Suprapubic skin (tissue), 4 donors: ENCODE measurements at regions not wholly inside any gene's neighbourhood (a gene's known extent, or its start where the extent isn't known, plus 50 kb on each side); places are given as distances from the start of the nearest gene placed in this dataset.

Source experiments
- DNase-seq, 2 donors: peaks; one replicate each; pipeline ENCODE4 v3.0.0-alpha.2; 2019; ENCODE audit warnings: low spot score in 2 of 2
- H3K27ac ChIP-seq: fragments of 200-600 bp; sonication (generic); one replicate; pipeline ENCODE4 v1.5.1; 2019
- H3K27me3 ChIP-seq: fragments of 200-600 bp; sonication (generic); one replicate; pipeline ENCODE4 v1.5.1; 2019
- H3K36me3 ChIP-seq: fragments of 200-600 bp; sonication (generic); one replicate; pipeline ENCODE4 v1.5.1; 2019
- H3K4me1 ChIP-seq: fragments of 200-600 bp; sonication (generic); one replicate; pipeline ENCODE4 v1.5.1; 2019
- H3K4me3 ChIP-seq: fragments of 200-600 bp; sonication (generic); one replicate; pipeline ENCODE4 v1.5.1; 2019; ENCODE audit warnings: mild to moderate bottlenecking
- H3K9me3 ChIP-seq: fragments of 200-600 bp; sonication (generic); one replicate; pipeline ENCODE4 v1.5.1; 2019
- CTCF ChIP-seq, 2 donors: fragments of 200-600 bp in 1 of 2; fragments of 450-650 bp in 1 of 2; sonication (generic) in 1 of 2; IDR thresholded peaks; one replicate each; pipeline ENCODE4 v1.5.1; 2016 to 2019; ENCODE audit warnings: antibody characterized with exemption in 2 of 2, mild to moderate bottlenecking in 1 of 2, moderate library complexity in 1 of 2
- EP300 ChIP-seq: sonication (generic); formaldehyde crosslinking; IDR thresholded peaks from one replicate; pipeline ENCODE4 v1.6.1; 2017; ENCODE audit warnings: antibody characterized with exemption
- POLR2A ChIP-seq, 2 donors: fragments of 450-650 bp; IDR thresholded peaks; one replicate each; pipeline ENCODE4 v1.6.1; 2017; ENCODE audit warnings: antibody characterized with exemption in 2 of 2, mild to moderate bottlenecking in 2 of 2, moderate library complexity in 2 of 2
- POLR2AphosphoS5 ChIP-seq, 3 donors: sonication (generic); formaldehyde crosslinking; IDR thresholded peaks; one replicate each; pipeline ENCODE4 v1.6.1; 2017; ENCODE audit warnings: antibody characterized with exemption in 3 of 3
- WGBS: methylation state at CpG from one replicate; pipeline ENCODE4 v1.1.5; 2018; 5-methylcytosine and 5-hydroxymethylcytosine counted together

GRCh38 chr7:25611196-25611595 lies 382.9 kb upstream of the NPVF start:
- no peak for DNase-seq
- no peak for TF ChIP-seq EP300
- TF ChIP-seq POLR2A (IDR thresholded peaks at IDR 0.05) = no peak
- no peak for TF ChIP-seq CTCF (IDR thresholded peaks at IDR 0.05)
- no peak for TF ChIP-seq POLR2AphosphoS5 (IDR thresholded peaks at IDR 0.05)
- Histone ChIP-seq H3K4me1 (no peaks in the 10 kb centered on the region), H3K4me3 (no peak overlapping the region), H3K27ac (no peak overlapping the region), H3K36me3 (no peaks in the 10 kb centered on the region), H3K27me3 (no peaks in the 10 kb centered on the region), H3K9me3 (no peaks in the 10 kb centered on the region)
- 90% methylated on average over 4 of the region's 4 CpGs for WGBS

GRCh38 chr7:25613912-25614311 lies 385.6 kb upstream of the NPVF start:
- no peak overlapping the region for H3K27ac ChIP-seq
- WGBS = 66% methylated on average over 4 of the region's 4 CpGs

GRCh38 chr7:25614415-25614814 lies 386.1 kb upstream of the NPVF start:
- H3K27me3 ChIP-seq = no peaks in the 10 kb centered on the region
- H3K4me1 ChIP-seq = no peaks in the 10 kb centered on the region
- H3K36me3 ChIP-seq = no peaks in the 10 kb centered on the region
- 79% methylated on average over 3 of the region's 3 CpGs for WGBS
- no peak for TF ChIP-seq POLR2A (IDR thresholded peaks at IDR 0.05)
- no peak for TF ChIP-seq CTCF (IDR thresholded peaks at IDR 0.05)
- TF ChIP-seq EP300 = no peak
- no peak for TF ChIP-seq POLR2AphosphoS5 (IDR thresholded peaks at IDR 0.05)
- H3K27ac ChIP-seq = no peak overlapping the region
- no peak overlapping the region for H3K4me3 ChIP-seq
- H3K9me3 ChIP-seq = no peaks in the 10 kb centered on the region
- no peak for DNase-seq

More at GRCh38 chr7:25613912-25614311, 385.6 kb upstream of the NPVF start:
- H3K9me3 ChIP-seq = no peaks in the 10 kb centered on the region
- H3K27me3 ChIP-seq = no peaks in the 10 kb centered on the region
- no peak overlapping the region for H3K4me3 ChIP-seq
- H3K4me1 ChIP-seq = no peaks in the 10 kb centered on the region
- no peaks in the 10 kb centered on the region for H3K36me3 ChIP-seq
- DNase-seq = no peak
- no peak for TF ChIP-seq POLR2A (IDR thresholded peaks at IDR 0.05)
- TF ChIP-seq CTCF (IDR thresholded peaks at IDR 0.05) = no peak
- no peak for TF ChIP-seq POLR2AphosphoS5 (IDR thresholded peaks at IDR 0.05)
- TF ChIP-seq EP300 = no peak

- Histone ChIP-seq H3K36me3 (no peaks in the 10 kb centered on the region), H3K4me1 (peaks cover under 1% of the 10 kb centered on the region), H3K4me3 (no peak overlapping the region), H3K9me3 (no peaks in the 10 kb centered on the region), H3K27me3 (no peaks in the 10 kb centered on the region), H3K27ac (no peak overlapping the region)
- DNase-seq = no peak
- 60% methylated on average over 4 of the region's 4 CpGs for WGBS
- TF ChIP-seq POLR2AphosphoS5 (IDR thresholded peaks at IDR 0.05) (no peak), CTCF (IDR thresholded peaks at IDR 0.05) (no peak), POLR2A (IDR thresholded peaks at IDR 0.05) (no peak), EP300 (no peak)
Measured at GRCh38 chr7:25615003-25615402, 386.7 kb upstream of the NPVF start.

GRCh38 chr7:25615593-25615992 lies 387.3 kb upstream of the NPVF start:
- DNase-seq = no peak
- WGBS = 64% methylated on average over 5 of the region's 5 CpGs
- H3K27ac ChIP-seq = no peak overlapping the region
- no peak overlapping the region for H3K4me3 ChIP-seq
- no peaks in the 10 kb centered on the region for H3K36me3 ChIP-seq
- no peaks in the 10 kb centered on the region for H3K9me3 ChIP-seq
- TF ChIP-seq CTCF (IDR thresholded peaks at IDR 0.05) (no peak), EP300 (no peak), POLR2AphosphoS5 (IDR thresholded peaks at IDR 0.05) (no peak), POLR2A (IDR thresholded peaks at IDR 0.05) (no peak)
- H3K27me3 ChIP-seq = no peaks in the 10 kb centered on the region
- peaks cover 6% of the 10 kb centered on the region for H3K4me1 ChIP-seq
